ENCODE measurements at regions not wholly inside any gene's neighbourhood (a gene's known extent, or its start where the extent isn't known, plus 50 kb on each side); places are given as distances from the start of the nearest gene placed in this dataset.

DNA sequence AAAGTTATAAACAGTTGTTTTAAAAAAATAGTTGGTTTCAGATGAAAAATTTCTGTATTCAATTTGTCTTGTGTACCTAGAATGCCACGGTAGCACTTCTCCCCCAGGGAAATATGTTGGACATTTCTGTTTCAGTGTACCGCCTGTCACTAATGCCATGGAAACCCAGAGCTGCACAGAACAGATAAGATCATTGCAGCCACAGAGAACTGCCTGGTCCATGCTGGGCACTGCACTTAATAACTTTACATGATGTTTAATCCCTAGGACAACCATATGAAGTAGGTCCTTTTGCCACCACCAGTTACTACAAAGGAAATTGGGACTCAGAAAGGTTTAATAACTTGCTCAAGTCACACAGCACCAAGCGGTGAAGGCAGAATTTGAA lies 253.4 kb upstream of the SRRM4 start:
- no peaks in the 10 kb centered on the region for H3K4me1 Mint-ChIP-seq

GRCh38 chr12:118734266-118734665 lies 247.1 kb upstream of the SRRM4 start:
- H3K36me3 Mint-ChIP-seq = no peaks in the 10 kb centered on the region
- no peak for DNase-seq (ENCODE audit: low spot score in 2 of 2, unreplicated experiment in 2 of 2)
- peaks cover 5% of the 10 kb centered on the region for H3K9me3 Mint-ChIP-seq
- TF ChIP-seq CTCF (IDR thresholded peaks at IDR 0.05; ENCODE audit: unreplicated experiment) = no peak
- no peaks in the 10 kb centered on the region for H3K27me3 Mint-ChIP-seq (ENCODE audit: low read depth)
- no peak overlapping the region for H3K27ac Mint-ChIP-seq
- H3K4me3 Mint-ChIP-seq = no peak overlapping the region
- H3K4me1 Mint-ChIP-seq = no peaks in the 10 kb centered on the region

More for the DNA sequence above, 253.4 kb upstream of the SRRM4 start:
- Mint-ChIP-seq H3K4me3 (no peak overlapping the region), H3K27me3 (ENCODE audit: low read depth) (no peaks in the 10 kb centered on the region), H3K27ac (no peak overlapping the region), H3K9me3 (peaks cover 7% of the 10 kb centered on the region), H3K36me3 (no peaks in the 10 kb centered on the region)
- TF ChIP-seq CTCF (IDR thresholded peaks at IDR 0.05; ENCODE audit: unreplicated experiment) = no peak
- no peak for DNase-seq (ENCODE audit: low spot score in 2 of 2, unreplicated experiment in 2 of 2)

DNA sequence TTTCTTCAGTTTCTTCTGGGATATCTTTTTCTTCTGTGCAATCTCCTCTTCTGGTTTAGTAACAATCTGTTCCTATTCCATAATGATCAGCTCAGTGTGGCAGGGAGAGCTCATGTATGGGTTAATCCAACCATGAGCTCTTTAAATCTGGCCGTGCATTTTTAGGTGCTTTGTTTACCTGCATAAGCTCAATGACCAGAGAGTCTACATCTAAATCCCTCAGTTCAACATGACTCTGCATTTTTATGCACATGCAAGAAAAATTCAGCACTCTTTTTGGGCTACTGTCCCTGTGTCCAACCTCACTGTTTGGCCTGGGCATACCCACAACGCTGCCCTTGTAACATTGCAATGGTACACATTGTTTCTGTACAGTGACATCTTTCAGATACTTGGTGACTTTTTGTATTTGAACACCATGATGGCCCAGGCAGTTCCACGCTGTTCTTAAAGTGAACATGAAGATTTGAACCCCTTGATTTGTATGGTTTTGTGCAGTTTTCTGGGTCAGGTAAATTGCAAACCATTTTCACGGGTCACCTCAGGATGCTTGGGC lies 243.3 kb upstream of the SRRM4 start:
- TF ChIP-seq CTCF (IDR thresholded peaks at IDR 0.05; ENCODE audit: unreplicated experiment) = no peak
- Mint-ChIP-seq H3K36me3 (no peaks in the 10 kb centered on the region), H3K4me1 (no peaks in the 10 kb centered on the region), H3K9me3 (peaks cover 3% of the 10 kb centered on the region), H3K27ac (no peak overlapping the region), H3K4me3 (no peak overlapping the region), H3K27me3 (ENCODE audit: low read depth) (no peaks in the 10 kb centered on the region)
- no peak for DNase-seq (ENCODE audit: low spot score in 2 of 2, unreplicated experiment in 2 of 2)

DNA sequence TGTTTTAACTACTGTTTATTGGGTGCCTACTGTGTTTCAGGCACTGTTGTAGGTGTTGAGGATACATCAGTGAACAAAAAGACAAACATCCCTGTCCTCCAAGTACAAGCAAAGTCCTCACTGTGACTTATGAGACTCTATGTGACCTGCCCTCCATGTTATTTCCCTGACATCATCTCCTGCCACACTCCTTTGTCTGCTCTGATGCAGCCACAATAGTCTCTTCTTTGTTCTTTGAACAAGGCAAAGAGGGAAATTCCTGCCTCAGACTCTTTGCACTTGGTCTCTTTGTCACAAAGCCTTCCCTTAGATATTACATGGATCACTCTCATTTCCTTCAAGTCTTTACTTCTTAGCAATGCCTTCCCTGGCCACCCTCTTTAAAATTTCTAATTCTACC lies 240.1 kb upstream of the SRRM4 start:
- Mint-ChIP-seq H3K36me3 (no peaks in the 10 kb centered on the region), H3K4me3 (no peak overlapping the region), H3K27me3 (ENCODE audit: low read depth) (no peaks in the 10 kb centered on the region), H3K9me3 (peaks cover 4% of the 10 kb centered on the region), H3K27ac (no peak overlapping the region), H3K4me1 (no peaks in the 10 kb centered on the region)
- no peak for DNase-seq (ENCODE audit: low spot score in 2 of 2, unreplicated experiment in 2 of 2)
- TF ChIP-seq CTCF (IDR thresholded peaks at IDR 0.05; ENCODE audit: unreplicated experiment) = no peak

DNA sequence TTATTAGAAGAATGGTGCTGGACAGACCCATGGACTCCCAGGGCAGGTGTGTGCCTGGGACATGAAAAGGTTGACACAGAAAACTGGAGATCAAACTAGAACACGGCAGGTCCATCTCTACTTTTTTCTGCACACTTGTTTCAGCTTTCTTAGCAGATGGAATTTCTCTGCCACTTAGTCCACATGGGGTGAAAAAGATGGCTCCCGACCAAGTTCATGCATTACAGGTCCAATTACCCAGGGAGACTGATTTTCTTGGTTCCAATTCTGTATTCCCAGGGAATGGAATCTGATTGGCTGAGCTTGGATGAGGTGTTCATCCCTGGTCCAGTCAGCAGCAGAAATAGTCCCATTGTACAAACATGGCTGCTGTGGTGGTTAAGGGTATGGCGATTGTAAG lies 238.9 kb upstream of the SRRM4 start:
- TF ChIP-seq CTCF (IDR thresholded peaks at IDR 0.05; ENCODE audit: unreplicated experiment) = no peak
- DNase-seq (ENCODE audit: low spot score in 2 of 2, unreplicated experiment in 2 of 2) = no peak
- Mint-ChIP-seq H3K4me3 (no peak overlapping the region), H3K9me3 (peaks cover 4% of the 10 kb centered on the region), H3K27ac (no peak overlapping the region), H3K36me3 (no peaks in the 10 kb centered on the region), H3K27me3 (ENCODE audit: low read depth) (no peaks in the 10 kb centered on the region), H3K4me1 (no peaks in the 10 kb centered on the region)
